DND-41 (cell line): ENCODE measurements at regions not wholly inside any gene's neighbourhood (a gene's known extent, or its start where the extent isn't known, plus 50 kb on each side); places are given as distances from the start of the nearest gene placed in this dataset.
"Not testable (repeated sequence)": the region's sequence is repeated elsewhere in the genome, so short reads cannot be mapped to it uniquely, and the experiment has no call there.

Experiments used
- ATAC-seq: fragments of 200-7000 bp; cut with Tn5 transposase; 3 replicates; pipeline ENCODE4 v1.9.1; 2021; ENCODE audit warnings: low read depth; ENCODE audit not compliant: insufficient read depth
- DNase-seq: peaks from one replicate; pipeline ENCODE4 v3.0.0-alpha.2; 2020
- H2AFZ ChIP-seq: 2 replicates; pipeline ENCODE4 v1.6.0; 2012; ENCODE audit warnings: low read depth, low read length
- H3K27ac ChIP-seq: 2 replicates; pipeline ENCODE4 v1.5.1; 2012; ENCODE audit warnings: low read length, inconsistent platforms
- H3K27me3 ChIP-seq: fragments of 200-600 bp; sonication (generic); 2 replicates; pipeline ENCODE4 v1.6.0; 2012; ENCODE audit warnings: low read length, mild to moderate bottlenecking, inconsistent platforms; ENCODE audit not compliant: insufficient read depth, poor library complexity
- H3K36me3 ChIP-seq: 2 replicates; pipeline ENCODE4 v1.5.1; 2012; ENCODE audit warnings: low read length, inconsistent platforms; ENCODE audit not compliant: insufficient read depth
- H3K4me1 ChIP-seq: 2 replicates; pipeline ENCODE4 v1.5.1; 2012; ENCODE audit warnings: mild to moderate bottlenecking, low read length; ENCODE audit not compliant: insufficient read depth
- H3K4me2 ChIP-seq: 2 replicates; pipeline ENCODE4 v1.6.0; 2012; ENCODE audit warnings: mild to moderate bottlenecking, moderate library complexity, low read length, inconsistent platforms; ENCODE audit not compliant: insufficient read depth
- H3K4me3 ChIP-seq, 2 experiments: fragments of 200-600 bp in 1 of 2; shearing (Covaris generic) in 1 of 2; 2 replicates each; pipeline ENCODE4 v1.5.1; 2012 to 2016; ENCODE audit warnings: inconsistent platforms in 2 of 2, low read length in 2 of 2, mild to moderate bottlenecking in 2 of 2, low read depth in 1 of 2, moderate library complexity in 1 of 2
- H3K79me2 ChIP-seq: 2 replicates; pipeline ENCODE4 v1.6.0; 2012; ENCODE audit warnings: low read length, inconsistent platforms; ENCODE audit not compliant: insufficient read depth
- H3K9ac ChIP-seq: 2 replicates; pipeline ENCODE4 v1.6.0; 2012; ENCODE audit warnings: low read depth, mild to moderate bottlenecking, inconsistent platforms, low read length, moderate library complexity
- H3K9me3 ChIP-seq: 2 replicates; pipeline ENCODE4 v1.5.1; 2012; ENCODE audit warnings: low read length, moderate library complexity, mild to moderate bottlenecking, inconsistent platforms; ENCODE audit not compliant: insufficient read depth, severe bottlenecking
- H4K20me1 ChIP-seq: 2 replicates; pipeline ENCODE4 v1.6.0; 2012; ENCODE audit warnings: low read length; ENCODE audit not compliant: insufficient read depth
- CTCF ChIP-seq: IDR thresholded peaks from 2 replicates; pipeline ENCODE4 v1.5.1; 2012; ENCODE audit warnings: borderline replicate concordance, low read length, moderate library complexity, mild to moderate bottlenecking; ENCODE audit not compliant: poor library complexity, severe bottlenecking; ENCODE audit errors: extremely low read depth
- EZH2 ChIP-seq: IDR thresholded peaks from 3 replicates; pipeline ENCODE4 v1.6.1; 2012; ENCODE audit warnings: borderline replicate concordance, low read depth, mild to moderate bottlenecking, moderate library complexity, low read length, inconsistent platforms; ENCODE audit not compliant: severe bottlenecking

GRCh38 chr7:8343556-8343955, 81.6 kb upstream of the ICA1 start:
- DNase-seq (no peak), ATAC-seq (no peak)
- Histone ChIP-seq H3K9me3 (no peaks in the 10 kb centered on the region), H3K4me1 (no peaks in the 10 kb centered on the region), H3K4me2 (no peak overlapping the region), H3K27me3 (no peaks in the 10 kb centered on the region), H4K20me1 (no peaks in the 10 kb centered on the region), H3K27ac (no peak overlapping the region), H3K4me3 (no peak overlapping the region), H2AFZ (no peak overlapping the region), H3K79me2 (no peaks in the 10 kb centered on the region), H3K9ac (no peak overlapping the region), H3K36me3 (no peaks in the 10 kb centered on the region)
- TF ChIP-seq CTCF: no peak
- no peak for TF ChIP-seq EZH2

- ATAC-seq, H3K79me2 ChIP-seq, H3K36me3 ChIP-seq, H3K9me3 ChIP-seq, DNase-seq, H3K4me1 ChIP-seq, H3K27ac ChIP-seq, H3K9ac ChIP-seq, H4K20me1 ChIP-seq, H3K4me2 ChIP-seq, H3K4me3 ChIP-seq, H2AFZ ChIP-seq, H3K27me3 ChIP-seq: not testable (repeated sequence)
Measured at GRCh38 chr7:8347395-8347794, 85.4 kb upstream of the ICA1 start.

GRCh38 chr7:8351654-8352053, 81.8 kb upstream of the NXPH1 start:
- not testable (repeated sequence) for H3K9me3 ChIP-seq, H3K4me2 ChIP-seq, H3K27me3 ChIP-seq, ATAC-seq, H3K79me2 ChIP-seq, H2AFZ ChIP-seq, H3K27ac ChIP-seq, H3K4me1 ChIP-seq, H4K20me1 ChIP-seq, H3K36me3 ChIP-seq, DNase-seq, H3K9ac ChIP-seq, H3K4me3 ChIP-seq

GRCh38 chr7:8353991-8354390, 79.4 kb upstream of the NXPH1 start:
- no peak overlapping the region for H3K4me2 ChIP-seq
- no peaks in the 10 kb centered on the region for H4K20me1 ChIP-seq
- H3K9me3 ChIP-seq: no peaks in the 10 kb centered on the region
- TF ChIP-seq EZH2 (no peak), CTCF (no peak)
- no peak overlapping the region for H2AFZ ChIP-seq
- peaks cover 3% of the 10 kb centered on the region for H3K27me3 ChIP-seq
- ATAC-seq: no peak
- H3K27ac ChIP-seq: no peak overlapping the region
- no peak for DNase-seq
- no peaks in the 10 kb centered on the region for H3K4me1 ChIP-seq
- H3K4me3 ChIP-seq: no peak overlapping the region
- H3K79me2 ChIP-seq: no peaks in the 10 kb centered on the region
- no peak overlapping the region for H3K9ac ChIP-seq
- no peaks in the 10 kb centered on the region for H3K36me3 ChIP-seq
